GM19239 (cell line): ENCODE measurements at regions not wholly inside any gene's neighbourhood (a gene's known extent, or its start where the extent isn't known, plus 50 kb on each side); places are given as distances from the start of the nearest gene placed in this dataset.

Source experiments
- DNase-seq: peaks from one replicate; pipeline ENCODE4 v3.0.0; 2011; ENCODE audit warnings: low spot score; ENCODE audit not compliant: insufficient read length
- FAIRE-seq: peaks from 2 replicates; lab custom pipeline; 2011; peaks lifted over from hg19 to GRCh38; lab: Jason Lieb, UNC

- no peak for FAIRE-seq
- no peak for DNase-seq
These were observed 234.8 kb downstream of the CASP12 start for GRCh38 chr11:104663190-104664140.

GRCh38 chr11:104661901-104662300 lies 236.4 kb downstream of the CASP12 start:
- DNase-seq, result no peak
- no peak for FAIRE-seq

GRCh38 chr11:104661471-104661870 lies 236.8 kb downstream of the CASP12 start:
- DNase-seq (no peak), FAIRE-seq (no peak)

GRCh38 chr11:104658177-104658576 lies 240.1 kb downstream of the CASP12 start:
- no peak for DNase-seq
- no peak for FAIRE-seq

GRCh38 chr11:104657083-104657482 lies 241.2 kb downstream of the CASP12 start:
- DNase-seq, result no peak
- FAIRE-seq, result no peak

DNA sequence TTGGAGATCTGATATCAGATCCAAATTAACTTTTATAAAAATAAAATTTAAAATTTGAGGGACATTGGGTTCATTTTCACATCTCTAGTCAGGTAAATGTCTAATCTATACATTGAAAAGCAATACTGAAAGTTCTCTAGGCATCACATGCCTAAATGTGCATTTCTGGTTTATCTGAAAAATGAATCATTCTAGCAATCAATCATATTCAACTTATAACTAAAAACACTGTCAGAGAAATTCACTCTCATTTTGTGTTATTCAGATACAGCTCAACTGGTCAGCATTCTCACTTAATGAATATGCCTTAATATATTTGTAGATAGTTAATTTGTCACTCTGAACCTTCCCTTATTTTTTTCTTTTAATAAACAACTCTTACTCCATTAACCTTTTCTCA lies 243.2 kb downstream of the CASP12 start:
- DNase-seq (no peak), FAIRE-seq (no peak)

DNA sequence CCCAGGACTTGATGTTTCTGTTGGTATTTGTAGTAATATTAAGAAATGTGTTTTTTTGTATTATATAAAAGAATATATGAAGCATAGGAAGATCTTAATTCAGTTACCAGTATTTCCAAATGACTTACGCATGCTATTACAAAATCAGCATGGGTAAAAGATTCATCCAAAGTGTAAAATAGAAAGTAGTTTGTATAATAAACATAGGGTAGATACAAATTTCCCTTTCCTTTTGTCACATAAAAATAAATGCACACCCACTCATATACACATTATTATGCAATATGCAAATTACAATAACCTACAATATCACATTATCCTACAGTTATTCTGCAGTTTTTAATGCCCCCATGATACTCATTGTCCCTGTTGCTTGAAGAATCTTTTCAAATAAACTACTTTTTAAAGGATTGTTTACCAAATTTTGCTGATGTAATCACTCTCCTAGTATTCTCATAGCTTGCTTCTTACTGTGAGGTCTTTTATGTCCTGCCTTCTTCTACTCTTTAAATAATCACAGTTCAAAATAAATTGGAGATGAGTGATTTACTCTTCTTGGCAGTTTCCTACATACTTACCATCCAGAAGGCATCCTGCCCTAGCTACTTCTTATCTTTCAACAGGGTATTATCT lies 244.0 kb downstream of the CASP12 start:
- no peak for FAIRE-seq

GRCh38 chr11:104653407-104653806 lies 244.9 kb downstream of the CASP12 start:
- FAIRE-seq, result no peak
- DNase-seq, result no peak

More for the DNA sequence above, 244.0 kb downstream of the CASP12 start:
- no peak for DNase-seq

- FAIRE-seq (no peak), DNase-seq (no peak)
These were observed 245.3 kb downstream of the CASP12 start for GRCh38 chr11:104652996-104653395.

- DNase-seq, result no peak
- FAIRE-seq, result no peak
These were observed 248.0 kb downstream of the CASP12 start for GRCh38 chr11:104650234-104650633.

- DNase-seq (no peak), FAIRE-seq (no peak)
These were observed 249.3 kb downstream of the CASP12 start for GRCh38 chr11:104649002-104649401.

DNA sequence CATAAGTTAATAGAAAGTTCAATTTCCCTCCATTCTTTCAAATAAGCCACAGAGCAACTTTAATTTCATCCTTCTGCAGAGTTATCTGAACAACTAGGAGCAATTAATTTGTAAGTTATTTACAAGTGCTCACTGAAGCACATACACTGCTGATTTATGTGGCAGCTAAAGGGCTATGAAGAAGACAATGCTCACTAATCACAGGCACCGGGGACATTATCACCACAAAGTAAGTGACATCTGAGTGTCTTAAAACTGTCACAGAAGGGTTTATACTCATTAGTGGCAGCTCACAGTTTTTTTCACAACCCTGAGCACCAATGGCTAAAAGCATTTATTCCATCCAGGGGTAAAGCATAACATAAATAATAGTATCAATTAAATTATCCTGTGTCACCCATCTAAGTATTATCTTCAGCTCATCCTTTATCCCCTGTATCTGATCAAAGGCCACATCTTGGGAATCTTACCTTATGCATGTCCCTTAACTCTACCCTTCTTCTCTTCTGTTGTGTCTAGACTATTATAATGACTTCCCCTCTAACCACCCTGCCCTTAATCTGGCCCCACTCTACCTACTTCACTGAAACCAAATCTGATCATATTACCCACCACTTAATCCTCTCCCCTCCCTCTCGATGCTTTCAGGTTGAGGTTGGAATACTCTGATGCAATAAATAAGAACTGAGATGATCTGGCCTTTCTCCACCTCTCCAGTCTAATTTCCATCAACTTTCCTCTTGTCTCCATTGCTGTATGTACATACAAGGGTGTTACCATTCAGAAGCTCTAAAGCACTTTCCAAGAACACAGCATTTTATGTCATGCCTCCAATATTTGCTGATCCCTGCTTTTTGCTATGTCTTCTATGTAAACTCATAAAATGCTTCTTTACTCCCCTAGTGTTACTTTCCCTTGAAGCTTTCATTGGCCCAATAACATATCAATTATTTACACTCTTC lies 252.7 kb downstream of the CASP12 start:
- FAIRE-seq (no peak), DNase-seq (no peak)

- DNase-seq (no peak), FAIRE-seq (no peak)
These were observed 260.5 kb downstream of the CASP12 start for GRCh38 chr11:104637662-104638170.

- no peak for FAIRE-seq
- no peak for DNase-seq
These were observed 265.0 kb downstream of the CASP12 start for GRCh38 chr11:104633226-104633625.

GRCh38 chr11:104630352-104630751 lies 267.9 kb downstream of the CASP12 start:
- no peak for DNase-seq
- FAIRE-seq, result no peak

DNA sequence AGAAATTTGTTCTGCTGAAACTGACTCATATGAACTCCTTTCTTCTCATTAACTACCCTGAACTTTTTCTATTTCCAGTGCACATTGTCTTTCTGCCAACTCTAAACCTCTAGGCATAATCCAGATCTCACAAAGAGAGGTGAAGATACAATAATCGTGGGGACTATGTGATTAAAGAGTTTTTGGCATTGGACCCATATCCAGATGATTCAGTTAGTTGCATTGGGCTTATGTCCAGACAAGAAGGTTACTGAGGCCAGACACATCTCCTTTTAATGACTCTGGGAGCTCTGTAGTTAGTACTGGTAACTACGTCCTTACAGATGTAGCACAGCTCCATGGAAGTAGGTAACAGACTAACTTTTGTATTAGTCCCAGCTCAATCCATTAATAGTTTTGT lies 273.0 kb downstream of the CASP12 start:
- DNase-seq (no peak), FAIRE-seq (no peak)

GRCh38 chr11:104624021-104624420 lies 274.2 kb downstream of the CASP12 start:
- DNase-seq (no peak), FAIRE-seq (no peak)

- no peak for FAIRE-seq
- DNase-seq, result no peak
These were observed 274.7 kb downstream of the CASP12 start for GRCh38 chr11:104623518-104623917.

GRCh38 chr11:104620991-104621390 lies 277.3 kb downstream of the CASP12 start:
- no peak for DNase-seq
- no peak for FAIRE-seq

DNA sequence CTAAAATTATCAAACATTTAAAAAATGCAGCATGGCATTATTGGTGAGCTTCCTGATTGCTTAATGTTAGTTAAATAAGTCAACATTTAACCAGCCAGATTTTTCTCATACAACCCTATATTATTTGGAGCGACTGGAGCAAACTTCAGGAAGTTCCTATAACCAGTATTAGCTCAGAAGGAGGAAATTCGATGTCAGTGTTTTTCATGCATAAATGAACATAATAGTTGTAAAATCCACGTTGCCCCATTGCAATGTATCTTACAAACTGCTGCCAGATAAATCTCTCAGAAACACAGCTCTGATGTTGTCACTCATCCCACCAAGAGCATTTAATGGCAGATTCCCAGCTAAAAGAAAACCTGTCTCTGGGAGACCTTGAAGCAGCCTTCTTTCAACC lies 278.5 kb downstream of the CASP12 start:
- FAIRE-seq, result no peak
- DNase-seq, result no peak
